T-helper 1 cell treated with Interleukin-12 subunit alpha and Interleukin-12 subunit beta and Interleukin-4 antibody, amounts not matched to agents 30 μg/mL and 1 μg/mL, for 36 hours (primary cell): ENCODE measurements at regions not wholly inside any gene's neighbourhood (a gene's known extent, or its start where the extent isn't known, plus 50 kb on each side); places are given as distances from the start of the nearest gene placed in this dataset.
"Not testable (repeated sequence)": the region's sequence is repeated elsewhere in the genome, so short reads cannot be mapped to it uniquely, and the experiment has no call there.

Experiments used
- H3K27ac Mint-ChIP-seq: one replicate; pipeline ENCODE4 v1.8.0; 2021; ENCODE audit warnings: mild to moderate bottlenecking, mixed read lengths
- H3K27me3 Mint-ChIP-seq: one replicate; pipeline ENCODE4 v1.8.0; 2021; ENCODE audit warnings: low read depth, mixed read lengths
- H3K36me3 Mint-ChIP-seq: one replicate; pipeline ENCODE4 v1.8.0; 2021; ENCODE audit warnings: low read depth, mixed read lengths
- H3K4me1 Mint-ChIP-seq: one replicate; pipeline ENCODE4 v1.8.0; 2021; ENCODE audit warnings: low read depth, mixed read lengths
- H3K4me3 Mint-ChIP-seq: one replicate; pipeline ENCODE4 v1.8.0; 2021; ENCODE audit warnings: mild to moderate bottlenecking, moderate library complexity, mixed read lengths
- H3K9me3 Mint-ChIP-seq: one replicate; pipeline ENCODE4 v1.8.0; 2021; ENCODE audit warnings: mixed read lengths

DNA sequence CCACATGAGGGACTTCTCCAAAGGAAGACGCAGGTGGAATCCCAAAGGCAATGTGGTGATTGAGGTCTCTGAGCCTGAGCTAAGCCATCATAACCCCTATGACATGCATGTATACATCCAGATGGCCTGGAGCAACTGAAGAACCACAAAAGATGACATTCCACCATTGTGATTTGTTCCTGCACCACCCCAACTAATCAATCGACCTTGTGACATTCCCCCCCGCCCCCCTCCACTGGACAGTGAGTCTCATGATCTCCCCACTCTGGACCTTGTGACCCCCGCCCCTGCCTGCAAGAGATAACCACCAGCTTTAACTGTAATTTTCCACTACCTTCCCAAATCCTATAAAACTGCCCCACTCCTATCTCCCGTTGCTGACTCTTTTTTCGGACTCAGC, 87.9 kb downstream of the VCPKMT start:
- Mint-ChIP-seq H3K27me3 (no peaks in the 10 kb centered on the region), H3K4me3 (no peak overlapping the region), H3K9me3 (peaks cover 10% of the 10 kb centered on the region), H3K36me3 (peaks cover 49% of the 10 kb centered on the region), H3K27ac (no peak overlapping the region), H3K4me1 (peaks cover 23% of the 10 kb centered on the region)

DNA sequence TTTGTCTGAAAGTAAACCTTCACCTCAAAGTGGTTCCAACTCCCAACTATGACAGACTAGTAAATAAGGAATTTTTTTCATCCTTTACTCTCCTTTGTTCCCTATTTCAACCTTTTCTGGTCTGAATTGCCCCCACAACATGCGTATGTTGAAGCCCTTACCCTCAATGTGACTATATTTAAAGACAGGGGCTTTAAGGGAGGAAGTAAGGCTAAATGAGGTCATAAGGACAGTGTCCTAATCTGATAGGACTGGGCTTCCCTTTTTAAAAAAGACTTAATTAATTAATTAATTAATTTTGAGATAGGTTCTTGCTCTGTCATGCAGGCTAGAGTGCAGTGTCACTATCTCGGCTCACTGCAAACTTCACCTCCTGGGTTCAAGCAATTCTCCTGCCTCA, 86.3 kb downstream of the VCPKMT start:
- Mint-ChIP-seq H3K27me3 (no peaks in the 10 kb centered on the region), H3K9me3 (peaks cover 10% of the 10 kb centered on the region), H3K4me1 (peaks cover 30% of the 10 kb centered on the region), H3K4me3 (no peak overlapping the region), H3K36me3 (peaks cover 50% of the 10 kb centered on the region), H3K27ac (no peak overlapping the region)

- Mint-ChIP-seq H3K36me3 (peaks cover 42% of the 10 kb centered on the region), H3K4me1 (peaks cover 28% of the 10 kb centered on the region)
- H3K27ac Mint-ChIP-seq, H3K27me3 Mint-ChIP-seq, H3K9me3 Mint-ChIP-seq, H3K4me3 Mint-ChIP-seq: not testable (repeated sequence)
Measured at GRCh38 chr14:50030911-50031310, 85.5 kb downstream of the VCPKMT start.

DNA sequence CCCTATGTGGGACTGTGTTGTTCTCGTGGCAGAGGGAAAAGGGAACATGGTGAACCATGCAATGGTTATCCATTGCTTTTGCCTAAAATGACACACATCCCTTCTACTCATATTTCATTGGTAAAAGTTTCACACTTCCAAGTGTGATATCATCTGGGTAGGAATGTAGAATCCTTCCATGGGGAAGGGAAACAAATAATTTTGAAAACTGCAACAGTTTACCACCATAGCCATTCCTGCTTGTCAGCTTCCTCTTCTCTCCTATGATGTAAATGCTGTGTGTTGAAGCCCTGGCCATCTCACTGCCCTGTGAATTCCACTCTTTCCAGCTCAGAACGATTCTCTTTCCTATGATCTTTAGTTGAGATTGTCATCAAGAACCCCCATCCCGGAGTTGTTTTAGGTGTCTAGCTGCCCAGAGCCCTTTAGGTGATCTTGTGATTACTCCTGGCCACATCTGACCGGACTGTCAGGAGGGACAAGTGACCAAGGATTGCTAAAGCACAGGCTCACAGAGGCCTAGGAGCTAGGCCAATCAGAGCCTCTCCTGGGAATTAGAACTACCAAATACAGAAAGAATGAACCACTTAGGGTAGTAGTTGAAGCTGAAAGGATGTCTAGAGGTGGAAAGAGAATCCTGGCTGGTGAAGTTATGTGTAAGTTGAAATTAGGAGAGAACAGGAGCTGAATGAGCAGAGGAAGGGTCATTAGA, 84.6 kb downstream of the VCPKMT start:
- Mint-ChIP-seq H3K27ac (peak overlapping the region; percentile 24), H3K4me1 (peaks cover 33% of the 10 kb centered on the region)

GRCh38 chr14:50032462-50033167, 83.8 kb downstream of the VCPKMT start:
- H3K27ac Mint-ChIP-seq, H3K9me3 Mint-ChIP-seq, H3K4me3 Mint-ChIP-seq, H3K27me3 Mint-ChIP-seq: not testable (repeated sequence)
- Mint-ChIP-seq H3K4me1 (peaks cover 39% of the 10 kb centered on the region), H3K36me3 (peaks cover 42% of the 10 kb centered on the region)

More for the DNA sequence above, 84.6 kb downstream of the VCPKMT start:
- Mint-ChIP-seq H3K9me3 (no peaks in the 10 kb centered on the region), H3K27me3 (no peaks in the 10 kb centered on the region), H3K36me3 (peaks cover 42% of the 10 kb centered on the region), H3K4me3 (no peak overlapping the region)

GRCh38 chr14:50035214-50035613, 81.2 kb downstream of the VCPKMT start:
- no peak overlapping the region for H3K27ac Mint-ChIP-seq
- no peaks in the 10 kb centered on the region for H3K9me3 Mint-ChIP-seq
- peaks cover 64% of the 10 kb centered on the region for H3K4me1 Mint-ChIP-seq
- H3K4me3 Mint-ChIP-seq, result no peak overlapping the region
- H3K27me3 Mint-ChIP-seq, result no peaks in the 10 kb centered on the region
- peaks cover 41% of the 10 kb centered on the region for H3K36me3 Mint-ChIP-seq

DNA sequence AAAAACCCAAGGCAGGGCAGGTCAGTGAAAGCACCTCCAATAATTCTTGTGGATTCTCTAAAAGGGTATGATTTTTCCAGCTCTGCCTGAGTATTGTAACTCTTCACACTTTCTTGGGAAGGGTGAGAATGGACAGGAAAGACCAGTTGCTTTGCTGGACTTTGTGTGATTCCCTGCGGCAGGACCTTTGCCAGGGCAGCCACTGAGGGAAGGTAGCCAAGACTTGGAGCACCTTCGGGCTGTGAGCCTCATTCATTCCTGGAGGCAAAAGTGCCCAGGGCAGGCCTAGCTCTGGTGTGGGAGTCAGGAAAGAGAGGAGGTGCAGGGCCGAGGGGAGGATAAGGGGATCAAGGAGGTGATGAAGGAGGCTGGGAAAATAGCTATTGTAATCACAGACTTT, 80.2 kb downstream of the VCPKMT start:
- peaks cover 68% of the 10 kb centered on the region for H3K4me1 Mint-ChIP-seq

GRCh38 chr14:50036637-50037036, 79.7 kb downstream of the VCPKMT start:
- Mint-ChIP-seq H3K9me3 (no peaks in the 10 kb centered on the region), H3K27me3 (no peaks in the 10 kb centered on the region), H3K4me1 (peaks cover 68% of the 10 kb centered on the region), H3K4me3 (no peak overlapping the region), H3K27ac (no peak overlapping the region), H3K36me3 (peaks cover 33% of the 10 kb centered on the region)

More for the DNA sequence above, 80.2 kb downstream of the VCPKMT start:
- Mint-ChIP-seq H3K27me3 (no peaks in the 10 kb centered on the region), H3K9me3 (no peaks in the 10 kb centered on the region), H3K4me3 (no peak overlapping the region), H3K36me3 (peaks cover 37% of the 10 kb centered on the region), H3K27ac (no peak overlapping the region)

DNA sequence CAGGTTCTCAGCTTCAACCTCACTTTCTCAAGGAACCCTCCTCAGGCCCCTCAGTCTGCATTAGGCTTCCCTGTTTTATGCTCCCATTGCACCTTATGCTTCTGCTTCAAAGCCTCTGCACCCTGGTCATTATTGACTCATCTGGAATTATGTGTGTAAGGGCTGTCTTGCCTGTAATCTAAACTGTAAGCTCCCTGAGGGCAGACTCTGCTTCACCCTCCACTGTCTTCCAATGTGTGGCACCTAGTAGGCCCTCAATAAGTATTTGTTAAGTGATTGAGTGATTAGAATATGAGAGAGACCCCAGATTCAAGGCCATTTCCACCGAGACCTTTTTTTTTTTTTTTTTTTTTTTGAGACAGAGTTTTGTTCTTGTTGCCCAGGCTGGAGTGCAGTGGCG, 79.1 kb downstream of the VCPKMT start:
- H3K36me3 Mint-ChIP-seq, result peaks cover 28% of the 10 kb centered on the region
- H3K9me3 Mint-ChIP-seq, result no peaks in the 10 kb centered on the region
- H3K27me3 Mint-ChIP-seq, result no peaks in the 10 kb centered on the region
- H3K4me1 Mint-ChIP-seq, result peaks cover 63% of the 10 kb centered on the region
- no peak overlapping the region for H3K4me3 Mint-ChIP-seq
- peak overlapping the region; percentile 75 for H3K27ac Mint-ChIP-seq

GRCh38 chr14:50037852-50038251, 78.5 kb downstream of the VCPKMT start:
- Mint-ChIP-seq H3K9me3 (no peaks in the 10 kb centered on the region), H3K36me3 (peaks cover 28% of the 10 kb centered on the region), H3K27ac (peak overlapping the region; percentile 99), H3K4me3 (no peak overlapping the region), H3K27me3 (no peaks in the 10 kb centered on the region), H3K4me1 (peaks cover 57% of the 10 kb centered on the region)

DNA sequence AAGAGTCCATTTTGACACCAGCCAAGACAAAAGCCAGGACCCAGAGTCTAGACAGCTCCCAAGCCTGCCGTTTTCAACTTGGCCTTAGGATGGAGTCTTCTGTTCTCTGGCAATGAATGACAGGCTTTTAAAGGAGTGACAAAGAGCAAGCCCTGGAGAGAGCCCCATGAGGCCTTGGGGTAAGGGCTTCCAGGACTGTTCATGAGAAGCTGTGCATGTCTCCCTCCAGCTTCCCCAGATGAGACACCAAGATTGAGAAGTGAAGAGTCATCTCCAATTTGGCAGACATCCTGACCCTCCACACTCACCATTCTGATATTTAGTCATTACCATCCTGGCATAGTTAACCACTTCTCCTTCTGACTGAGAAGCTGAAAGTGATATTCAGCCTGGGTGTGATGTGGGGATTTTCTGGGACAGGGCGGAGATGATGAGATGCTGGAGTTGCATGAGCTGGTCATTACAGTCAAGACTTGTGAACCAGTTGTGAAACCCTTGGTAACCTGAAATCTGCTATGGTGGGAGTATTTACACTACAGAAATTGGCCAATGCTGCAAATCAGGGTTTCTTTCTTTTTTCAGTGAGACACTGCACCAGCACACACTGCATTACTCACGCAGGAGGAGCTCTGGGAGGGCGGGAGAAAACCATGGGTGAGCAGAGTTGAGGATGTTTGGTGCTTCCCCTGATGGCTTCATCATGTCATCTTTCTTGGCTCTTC, 77.8 kb downstream of the VCPKMT start:
- H3K36me3 Mint-ChIP-seq, result peaks cover 28% of the 10 kb centered on the region
- peak overlapping the region; percentile 99 for H3K27ac Mint-ChIP-seq
- H3K9me3 Mint-ChIP-seq, result no peaks in the 10 kb centered on the region
- H3K4me3 Mint-ChIP-seq, result peak overlapping the region; percentile 70
- H3K4me1 Mint-ChIP-seq, result peaks cover 55% of the 10 kb centered on the region
- H3K27me3 Mint-ChIP-seq, result no peaks in the 10 kb centered on the region

GRCh38 chr14:50039120-50039517, 77.3 kb downstream of the VCPKMT start:
- peak overlapping the region; percentile 99 for H3K27ac Mint-ChIP-seq
- H3K27me3 Mint-ChIP-seq, result no peaks in the 10 kb centered on the region
- H3K4me3 Mint-ChIP-seq, result peak overlapping the region; percentile 70
- H3K36me3 Mint-ChIP-seq, result peaks cover 26% of the 10 kb centered on the region
- H3K4me1 Mint-ChIP-seq, result peaks cover 56% of the 10 kb centered on the region
- H3K9me3 Mint-ChIP-seq, result no peaks in the 10 kb centered on the region

- Mint-ChIP-seq H3K9me3 (no peaks in the 10 kb centered on the region), H3K36me3 (peaks cover 26% of the 10 kb centered on the region), H3K27me3 (no peaks in the 10 kb centered on the region), H3K4me1 (peaks cover 59% of the 10 kb centered on the region), H3K27ac (peak overlapping the region; percentile 99), H3K4me3 (peak overlapping the region; percentile 82)
Measured at GRCh38 chr14:50039734-50040400, 76.5 kb downstream of the VCPKMT start.

GRCh38 chr14:50040401-50040775, 76.0 kb downstream of the VCPKMT start:
- peaks cover 27% of the 10 kb centered on the region for H3K36me3 Mint-ChIP-seq
- peak overlapping the region; percentile 99 for H3K27ac Mint-ChIP-seq
- peaks cover 63% of the 10 kb centered on the region for H3K4me1 Mint-ChIP-seq
- H3K4me3 Mint-ChIP-seq, result peak overlapping the region; percentile 82
- H3K9me3 Mint-ChIP-seq, result no peaks in the 10 kb centered on the region
- H3K27me3 Mint-ChIP-seq, result no peaks in the 10 kb centered on the region
